K562 (cell line): ENCODE measurements at regions not wholly inside any gene's neighbourhood (a gene's known extent, or its start where the extent isn't known, plus 50 kb on each side); places are given as distances from the start of the nearest gene placed in this dataset.
A peak's percentile ranks its signal among the peaks of the same experiment; 100 is the strongest.

ENCODE experiments used
- DPF2 ChIP-seq: fragments of 450-650 bp; IDR thresholded peaks from 2 replicates; pipeline ENCODE4 v1.6.1; 2016
- ETV5 ChIP-seq: sonication (generic); formaldehyde crosslinking; IDR thresholded peaks from 2 replicates; pipeline ENCODE4 v1.4.0; 2020; ENCODE audit warnings: low read depth, mild to moderate bottlenecking, missing genetic modification reagents
- HLTF ChIP-seq: fragments of 450-650 bp; IDR thresholded peaks from 2 replicates; pipeline ENCODE4 v1.6.1; 2016
- NR2F6 ChIP-seq: fragments of 450-650 bp; formaldehyde crosslinking; IDR thresholded peaks from 2 replicates; pipeline ENCODE4 v1.4.0; 2020; ENCODE audit warnings: mild to moderate bottlenecking
- NR4A1 ChIP-seq, 2 experiments: fragments of 250-450 bp in 1 of 2; fragments of 450-650 bp in 1 of 2; sonication (Bioruptor Pico) in 1 of 2; IDR thresholded peaks; 2 replicates each; pipeline versions ENCODE4 v1.4.0 to v1.6.1; 2016 to 2020; ENCODE audit warnings: mild to moderate bottlenecking in 2 of 2, missing compliant biosample characterization in 1 of 2, missing genetic modification characterization in 1 of 2, moderate library complexity in 1 of 2
- SRF ChIP-seq, 2 experiments: fragments of 250-450, 450-650 bp in 1 of 2; sonication (Bioruptor Pico) in 1 of 2; sonication (generic) in 1 of 2; formaldehyde crosslinking; IDR thresholded peaks; 2 replicates each; pipeline versions ENCODE4 v1.5.0 to v1.5.1; 2020 to 2022; ENCODE audit warnings: mild to moderate bottlenecking in 1 of 2, missing genetic modification reagents in 1 of 2
- ZNF212 ChIP-seq: fragments of 450-650 bp; formaldehyde crosslinking; IDR thresholded peaks from 2 replicates; pipeline ENCODE4 v1.4.0; 2020; ENCODE audit warnings: mild to moderate bottlenecking
- ZNF444 ChIP-seq: fragments of 250-450 bp; sonication (Bioruptor Pico); IDR thresholded peaks from 2 replicates; pipeline ENCODE4 v1.4.0; 2020; ENCODE audit warnings: mild to moderate bottlenecking, moderate library complexity
- ZNF449 ChIP-seq: fragments of 250-450 bp; sonication (Bioruptor Pico); IDR thresholded peaks from 2 replicates; pipeline ENCODE4 v1.8.0; 2022; ENCODE audit warnings: moderate library complexity, mild to moderate bottlenecking, inconsistent platforms
- ZSCAN32 ChIP-seq: fragments of 450-650 bp; formaldehyde crosslinking; IDR thresholded peaks from 2 replicates; pipeline ENCODE4 v1.4.0; 2020; ENCODE audit warnings: mild to moderate bottlenecking, moderate library complexity
- TF ChIP-seq, protein P1 (sequence below): fragments of 450-650 bp; IDR thresholded peaks from 2 replicates; pipeline ENCODE4 v1.6.1; 2016; ENCODE audit warnings: mild to moderate bottlenecking, moderate library complexity
- TF ChIP-seq, protein P2 (sequence below): sonication (generic); formaldehyde crosslinking; IDR thresholded peaks from 2 replicates; pipeline ENCODE4 v1.8.1; 2022; ENCODE audit warnings: missing genetic modification reagents

- TF ChIP-seq, protein P1, sequence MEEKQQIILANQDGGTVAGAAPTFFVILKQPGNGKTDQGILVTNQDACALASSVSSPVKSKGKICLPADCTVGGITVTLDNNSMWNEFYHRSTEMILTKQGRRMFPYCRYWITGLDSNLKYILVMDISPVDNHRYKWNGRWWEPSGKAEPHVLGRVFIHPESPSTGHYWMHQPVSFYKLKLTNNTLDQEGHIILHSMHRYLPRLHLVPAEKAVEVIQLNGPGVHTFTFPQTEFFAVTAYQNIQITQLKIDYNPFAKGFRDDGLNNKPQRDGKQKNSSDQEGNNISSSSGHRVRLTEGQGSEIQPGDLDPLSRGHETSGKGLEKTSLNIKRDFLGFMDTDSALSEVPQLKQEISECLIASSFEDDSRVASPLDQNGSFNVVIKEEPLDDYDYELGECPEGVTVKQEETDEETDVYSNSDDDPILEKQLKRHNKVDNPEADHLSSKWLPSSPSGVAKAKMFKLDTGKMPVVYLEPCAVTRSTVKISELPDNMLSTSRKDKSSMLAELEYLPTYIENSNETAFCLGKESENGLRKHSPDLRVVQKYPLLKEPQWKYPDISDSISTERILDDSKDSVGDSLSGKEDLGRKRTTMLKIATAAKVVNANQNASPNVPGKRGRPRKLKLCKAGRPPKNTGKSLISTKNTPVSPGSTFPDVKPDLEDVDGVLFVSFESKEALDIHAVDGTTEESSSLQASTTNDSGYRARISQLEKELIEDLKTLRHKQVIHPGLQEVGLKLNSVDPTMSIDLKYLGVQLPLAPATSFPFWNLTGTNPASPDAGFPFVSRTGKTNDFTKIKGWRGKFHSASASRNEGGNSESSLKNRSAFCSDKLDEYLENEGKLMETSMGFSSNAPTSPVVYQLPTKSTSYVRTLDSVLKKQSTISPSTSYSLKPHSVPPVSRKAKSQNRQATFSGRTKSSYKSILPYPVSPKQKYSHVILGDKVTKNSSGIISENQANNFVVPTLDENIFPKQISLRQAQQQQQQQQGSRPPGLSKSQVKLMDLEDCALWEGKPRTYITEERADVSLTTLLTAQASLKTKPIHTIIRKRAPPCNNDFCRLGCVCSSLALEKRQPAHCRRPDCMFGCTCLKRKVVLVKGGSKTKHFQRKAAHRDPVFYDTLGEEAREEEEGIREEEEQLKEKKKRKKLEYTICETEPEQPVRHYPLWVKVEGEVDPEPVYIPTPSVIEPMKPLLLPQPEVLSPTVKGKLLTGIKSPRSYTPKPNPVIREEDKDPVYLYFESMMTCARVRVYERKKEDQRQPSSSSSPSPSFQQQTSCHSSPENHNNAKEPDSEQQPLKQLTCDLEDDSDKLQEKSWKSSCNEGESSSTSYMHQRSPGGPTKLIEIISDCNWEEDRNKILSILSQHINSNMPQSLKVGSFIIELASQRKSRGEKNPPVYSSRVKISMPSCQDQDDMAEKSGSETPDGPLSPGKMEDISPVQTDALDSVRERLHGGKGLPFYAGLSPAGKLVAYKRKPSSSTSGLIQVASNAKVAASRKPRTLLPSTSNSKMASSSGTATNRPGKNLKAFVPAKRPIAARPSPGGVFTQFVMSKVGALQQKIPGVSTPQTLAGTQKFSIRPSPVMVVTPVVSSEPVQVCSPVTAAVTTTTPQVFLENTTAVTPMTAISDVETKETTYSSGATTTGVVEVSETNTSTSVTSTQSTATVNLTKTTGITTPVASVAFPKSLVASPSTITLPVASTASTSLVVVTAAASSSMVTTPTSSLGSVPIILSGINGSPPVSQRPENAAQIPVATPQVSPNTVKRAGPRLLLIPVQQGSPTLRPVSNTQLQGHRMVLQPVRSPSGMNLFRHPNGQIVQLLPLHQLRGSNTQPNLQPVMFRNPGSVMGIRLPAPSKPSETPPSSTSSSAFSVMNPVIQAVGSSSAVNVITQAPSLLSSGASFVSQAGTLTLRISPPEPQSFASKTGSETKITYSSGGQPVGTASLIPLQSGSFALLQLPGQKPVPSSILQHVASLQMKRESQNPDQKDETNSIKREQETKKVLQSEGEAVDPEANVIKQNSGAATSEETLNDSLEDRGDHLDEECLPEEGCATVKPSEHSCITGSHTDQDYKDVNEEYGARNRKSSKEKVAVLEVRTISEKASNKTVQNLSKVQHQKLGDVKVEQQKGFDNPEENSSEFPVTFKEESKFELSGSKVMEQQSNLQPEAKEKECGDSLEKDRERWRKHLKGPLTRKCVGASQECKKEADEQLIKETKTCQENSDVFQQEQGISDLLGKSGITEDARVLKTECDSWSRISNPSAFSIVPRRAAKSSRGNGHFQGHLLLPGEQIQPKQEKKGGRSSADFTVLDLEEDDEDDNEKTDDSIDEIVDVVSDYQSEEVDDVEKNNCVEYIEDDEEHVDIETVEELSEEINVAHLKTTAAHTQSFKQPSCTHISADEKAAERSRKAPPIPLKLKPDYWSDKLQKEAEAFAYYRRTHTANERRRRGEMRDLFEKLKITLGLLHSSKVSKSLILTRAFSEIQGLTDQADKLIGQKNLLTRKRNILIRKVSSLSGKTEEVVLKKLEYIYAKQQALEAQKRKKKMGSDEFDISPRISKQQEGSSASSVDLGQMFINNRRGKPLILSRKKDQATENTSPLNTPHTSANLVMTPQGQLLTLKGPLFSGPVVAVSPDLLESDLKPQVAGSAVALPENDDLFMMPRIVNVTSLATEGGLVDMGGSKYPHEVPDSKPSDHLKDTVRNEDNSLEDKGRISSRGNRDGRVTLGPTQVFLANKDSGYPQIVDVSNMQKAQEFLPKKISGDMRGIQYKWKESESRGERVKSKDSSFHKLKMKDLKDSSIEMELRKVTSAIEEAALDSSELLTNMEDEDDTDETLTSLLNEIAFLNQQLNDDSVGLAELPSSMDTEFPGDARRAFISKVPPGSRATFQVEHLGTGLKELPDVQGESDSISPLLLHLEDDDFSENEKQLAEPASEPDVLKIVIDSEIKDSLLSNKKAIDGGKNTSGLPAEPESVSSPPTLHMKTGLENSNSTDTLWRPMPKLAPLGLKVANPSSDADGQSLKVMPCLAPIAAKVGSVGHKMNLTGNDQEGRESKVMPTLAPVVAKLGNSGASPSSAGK: no peak
- TF ChIP-seq NR4A1 (CRISPR knock-in tag; IDR thresholded peaks at IDR 0.05) (no peak), NR4A1 (tag; IDR thresholded peaks at IDR 0.05) (no peak), ZNF212 (no peak), SRF (CRISPR knock-in tag; IDR thresholded peaks at IDR 0.05) (no peak), DPF2 (peak; percentile 52; the same call in 1 of the 2 replicates), NR2F6 (CRISPR knock-in tag) (no peak), HLTF (no peak), ETV5 (CRISPR knock-in tag) (no peak), ZNF444 (CRISPR knock-in tag) (no peak), ZNF449 (CRISPR knock-in tag) (no peak), ZSCAN32 (no peak)
- TF ChIP-seq, protein P2, sequence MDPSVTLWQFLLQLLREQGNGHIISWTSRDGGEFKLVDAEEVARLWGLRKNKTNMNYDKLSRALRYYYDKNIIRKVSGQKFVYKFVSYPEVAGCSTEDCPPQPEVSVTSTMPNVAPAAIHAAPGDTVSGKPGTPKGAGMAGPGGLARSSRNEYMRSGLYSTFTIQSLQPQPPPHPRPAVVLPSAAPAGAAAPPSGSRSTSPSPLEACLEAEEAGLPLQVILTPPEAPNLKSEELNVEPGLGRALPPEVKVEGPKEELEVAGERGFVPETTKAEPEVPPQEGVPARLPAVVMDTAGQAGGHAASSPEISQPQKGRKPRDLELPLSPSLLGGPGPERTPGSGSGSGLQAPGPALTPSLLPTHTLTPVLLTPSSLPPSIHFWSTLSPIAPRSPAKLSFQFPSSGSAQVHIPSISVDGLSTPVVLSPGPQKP (CRISPR knock-in tag): no peak
Observed at GRCh38 chr21:35138665-35139381, 89.7 kb upstream of the RUNX1 start (continued).
